PC-3 (cell line): ENCODE measurements at regions not wholly inside any gene's neighbourhood (a gene's known extent, or its start where the extent isn't known, plus 50 kb on each side); places are given as distances from the start of the nearest gene placed in this dataset.

Source experiments
- ATAC-seq: fragments of 200-7000 bp; cut with Tn5 transposase; 2 replicates; pipeline ENCODE4 v1.9.1; 2020; ENCODE audit warnings: mild to moderate bottlenecking, moderate library complexity
- BruUV-seq: library from RNA; stranded (reverse); fragments of 400-500 nt; replicated peaks from 2 replicates; lab custom pipeline; 2021; lab: Mats Ljungman, UMichigan
- CTCF ChIA-PET: fragments of 300-600 bp; sonication (Branson Sonifier 250); formaldehyde crosslinking; loops from one replicate; lab custom pipeline; 2022; ENCODE audit warnings: antibody characterized with exemption; lab: Charles Lee
- POLR2A ChIA-PET: fragments of 300-600 bp; sonication (Branson Sonifier 250); formaldehyde crosslinking; loops from one replicate; lab custom pipeline; 2022; ENCODE audit warnings: antibody characterized with exemption; ENCODE audit not compliant: unreplicated experiment; lab: Charles Lee
- DNase-seq: peaks from one replicate; pipeline ENCODE4 v3.0.0-alpha.2; 2015
- H2AFZ ChIP-seq: fragments of 300-600 bp; sonication (generic); 2 replicates; pipeline ENCODE4 v1.6.0; 2016; ENCODE audit warnings: antibody characterized with exemption, low read length
- H3F3A ChIP-seq: fragments of 300-600 bp; sonication (generic); one replicate; pipeline ENCODE4 v1.6.0; 2017; ENCODE audit warnings: antibody characterized with exemption, low read length, control low read depth, mild to moderate bottlenecking; ENCODE audit not compliant: unreplicated experiment
- H3K27ac ChIP-seq: fragments of 300-600 bp; sonication (generic); 2 replicates; pipeline ENCODE4 v1.5.1; 2016; ENCODE audit warnings: mild to moderate bottlenecking, low read length
- H3K27me3 ChIP-seq: fragments of 300-600 bp; sonication (generic); 2 replicates; pipeline ENCODE4 v1.6.1; 2016; ENCODE audit warnings: low read length, mixed read lengths
- H3K36me3 ChIP-seq: fragments of 300-600 bp; sonication (generic); 2 replicates; pipeline ENCODE4 v1.6.1; 2016; ENCODE audit warnings: low read depth, mixed run types, low read length, mixed read lengths
- H3K4me1 ChIP-seq: fragments of 300-600 bp; sonication (generic); 2 replicates; pipeline ENCODE4 v1.5.1; 2016; ENCODE audit warnings: low read length; ENCODE audit not compliant: insufficient read depth
- H3K4me2 ChIP-seq: fragments of 300-600 bp; sonication (generic); 2 replicates; pipeline ENCODE4 v1.6.0; 2016; ENCODE audit warnings: low read length
- H3K4me3 ChIP-seq: fragments of 300-600 bp; sonication (generic); 2 replicates; pipeline ENCODE4 v1.5.1; 2016; ENCODE audit warnings: mild to moderate bottlenecking, low read length, mixed read lengths
- H3K79me2 ChIP-seq: fragments of 300-600 bp; sonication (generic); 2 replicates; pipeline ENCODE4 v1.6.1; 2017; ENCODE audit warnings: low read length, mixed read lengths
- H3K9ac ChIP-seq: fragments of 300-600 bp; sonication (generic); 2 replicates; pipeline ENCODE4 v1.6.0; 2016; ENCODE audit warnings: mild to moderate bottlenecking, low read length
- H3K9me2 ChIP-seq: fragments of 300-600 bp; sonication (generic); replicated peaks from 2 replicates; pipeline ENCODE4 v1.6.1; 2016; ENCODE audit warnings: mixed run types, low read length, mixed read lengths
- H3K9me3 ChIP-seq: fragments of 300-600 bp; sonication (generic); 2 replicates; pipeline ENCODE4 v1.6.1; 2016; ENCODE audit warnings: low read length, mixed read lengths
- H4K20me1 ChIP-seq: fragments of 300-600 bp; sonication (generic); 2 replicates; pipeline ENCODE4 v1.6.1; 2016; ENCODE audit warnings: low read length, mixed read lengths
- EZH2 ChIP-seq: fragments of 300-600 bp; sonication (generic); IDR thresholded peaks from one replicate; pipeline ENCODE4 v1.6.1; 2017; ENCODE audit warnings: antibody characterized with exemption, mild to moderate bottlenecking, low read length; ENCODE audit not compliant: unreplicated experiment
- EZH2phosphoT487 ChIP-seq: fragments of 300-600 bp; sonication (generic); IDR thresholded peaks from 2 replicates; pipeline ENCODE4 v1.6.1; 2018; ENCODE audit warnings: mild to moderate bottlenecking, antibody characterized with exemption, low read length, borderline replicate concordance
- intact Hi-C: fragments of 100-400 bp; cut with micrococcal nuclease; formaldehyde crosslinking; loops from 2 replicates; pipeline ENCODE4 v1.9.0; 2023
- TF ChIP-seq, protein P1 (sequence below): fragments of 300-600 bp; sonication (generic); conservative IDR thresholded peaks from 2 replicates; pipeline ENCODE4 v1.5.1; 2017; ENCODE audit warnings: antibody characterized with exemption, low read depth, mild to moderate bottlenecking, low read length

DNA sequence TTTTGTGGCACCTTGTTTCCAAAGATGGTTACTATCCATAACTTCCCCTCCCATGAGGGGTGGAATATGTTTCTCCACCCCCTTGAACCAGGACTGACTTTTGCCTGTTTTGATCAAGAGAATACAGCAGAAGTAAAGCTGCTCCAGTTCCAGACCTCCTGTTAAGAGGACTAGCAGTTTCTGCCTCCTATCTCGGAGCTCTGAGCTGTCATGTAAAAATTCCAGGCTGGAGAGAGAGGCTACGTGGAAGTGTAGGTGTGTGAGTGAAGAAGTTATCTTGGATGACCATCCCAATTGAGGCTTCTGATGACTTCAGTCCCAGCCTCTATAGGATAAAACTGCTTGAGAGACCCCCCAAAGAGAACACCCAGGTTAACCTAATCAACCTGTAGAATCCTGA, 511.7 kb upstream of the IMPG1 start:
- Histone ChIP-seq H3K9me3 (no peaks in the 10 kb centered on the region), H3K79me2 (no peaks in the 10 kb centered on the region), H3K36me3 (no peaks in the 10 kb centered on the region), H3K27ac (no peak overlapping the region), H3F3A (no peaks in the 10 kb centered on the region), H3K4me3 (no peak overlapping the region), H4K20me1 (no peaks in the 10 kb centered on the region), H3K4me2 (no peak overlapping the region), H3K9ac (no peak overlapping the region), H3K9me2 (no peaks in the 10 kb centered on the region), H2AFZ (no peak overlapping the region), H3K27me3 (no peaks in the 10 kb centered on the region), H3K4me1 (no peaks in the 10 kb centered on the region)
- no peak for DNase-seq
- intact Hi-C loops = no loop called here
- no peak for ATAC-seq
- TF ChIP-seq EZH2phosphoT487 = no peak
- no peak for TF ChIP-seq EZH2
- TF ChIP-seq, protein P1, sequence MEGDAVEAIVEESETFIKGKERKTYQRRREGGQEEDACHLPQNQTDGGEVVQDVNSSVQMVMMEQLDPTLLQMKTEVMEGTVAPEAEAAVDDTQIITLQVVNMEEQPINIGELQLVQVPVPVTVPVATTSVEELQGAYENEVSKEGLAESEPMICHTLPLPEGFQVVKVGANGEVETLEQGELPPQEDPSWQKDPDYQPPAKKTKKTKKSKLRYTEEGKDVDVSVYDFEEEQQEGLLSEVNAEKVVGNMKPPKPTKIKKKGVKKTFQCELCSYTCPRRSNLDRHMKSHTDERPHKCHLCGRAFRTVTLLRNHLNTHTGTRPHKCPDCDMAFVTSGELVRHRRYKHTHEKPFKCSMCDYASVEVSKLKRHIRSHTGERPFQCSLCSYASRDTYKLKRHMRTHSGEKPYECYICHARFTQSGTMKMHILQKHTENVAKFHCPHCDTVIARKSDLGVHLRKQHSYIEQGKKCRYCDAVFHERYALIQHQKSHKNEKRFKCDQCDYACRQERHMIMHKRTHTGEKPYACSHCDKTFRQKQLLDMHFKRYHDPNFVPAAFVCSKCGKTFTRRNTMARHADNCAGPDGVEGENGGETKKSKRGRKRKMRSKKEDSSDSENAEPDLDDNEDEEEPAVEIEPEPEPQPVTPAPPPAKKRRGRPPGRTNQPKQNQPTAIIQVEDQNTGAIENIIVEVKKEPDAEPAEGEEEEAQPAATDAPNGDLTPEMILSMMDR = no peak
- ChIA-PET CTCF (no interaction called here), POLR2A (no interaction called here)
- no TSS peak for BruUV-seq

- no peaks in the 10 kb centered on the region for H3K9me2 ChIP-seq
- H3K4me3 ChIP-seq = no peak overlapping the region
- no peaks in the 10 kb centered on the region for H3K27me3 ChIP-seq
- POLR2A ChIA-PET = no interaction called here
- CTCF ChIA-PET = no interaction called here
- DNase-seq (no peak), ATAC-seq (no peak)
- H3K36me3 ChIP-seq = no peaks in the 10 kb centered on the region
- no TSS peak for BruUV-seq
- H4K20me1 ChIP-seq = no peaks in the 10 kb centered on the region
- no peaks in the 10 kb centered on the region for H3K9me3 ChIP-seq
- no peak overlapping the region for H3K9ac ChIP-seq
- H3K27ac ChIP-seq = no peak overlapping the region
- no peaks in the 10 kb centered on the region for H3K79me2 ChIP-seq
- TF ChIP-seq EZH2 = no peak
- TF ChIP-seq EZH2phosphoT487 = no peak
- TF ChIP-seq, protein P1 = no peak
- H3K4me2 ChIP-seq = no peak overlapping the region
- intact Hi-C loops = no loop called here
- H2AFZ ChIP-seq = no peak overlapping the region
- H3F3A ChIP-seq = no peaks in the 10 kb centered on the region
- no peaks in the 10 kb centered on the region for H3K4me1 ChIP-seq
These were observed 506.3 kb upstream of the IMPG1 start for GRCh38 chr6:76578746-76579145.

DNA sequence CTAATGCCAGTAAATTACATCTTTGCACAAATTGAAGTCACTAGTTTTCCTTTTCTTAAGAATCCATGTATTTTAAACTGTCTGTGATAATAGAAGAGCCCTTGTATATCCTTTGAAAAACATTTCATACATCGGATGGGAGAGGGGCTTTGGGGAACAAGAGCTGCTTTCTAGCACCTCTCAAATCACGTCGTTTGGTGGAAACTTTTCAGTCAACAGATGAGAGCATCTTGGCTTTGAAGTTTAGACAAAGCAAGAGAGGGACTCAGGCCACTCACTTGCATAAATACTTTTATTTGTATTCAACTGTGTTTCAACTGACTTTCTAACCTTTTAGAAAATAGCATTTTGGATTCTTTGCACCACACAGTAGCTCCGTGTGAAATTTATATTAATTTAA, 502.3 kb upstream of the IMPG1 start:
- no peak for DNase-seq
- Histone ChIP-seq H3K4me2 (no peak overlapping the region), H3K4me3 (no peak overlapping the region), H4K20me1 (no peaks in the 10 kb centered on the region), H3F3A (no peaks in the 10 kb centered on the region), H2AFZ (no peak overlapping the region), H3K4me1 (no peaks in the 10 kb centered on the region), H3K27me3 (no peaks in the 10 kb centered on the region), H3K27ac (no peak overlapping the region), H3K79me2 (no peaks in the 10 kb centered on the region), H3K9ac (no peak overlapping the region), H3K9me2 (no peaks in the 10 kb centered on the region), H3K36me3 (no peaks in the 10 kb centered on the region), H3K9me3 (no peaks in the 10 kb centered on the region)
- BruUV-seq = no TSS peak
- POLR2A ChIA-PET = no interaction called here
- ATAC-seq = no peak
- intact Hi-C loops = no loop called here
- TF ChIP-seq, protein P1 = no peak
- TF ChIP-seq EZH2 = no peak
- no peak for TF ChIP-seq EZH2phosphoT487
- CTCF ChIA-PET = no interaction called here
